HepG2 (cell line): ENCODE measurements at regions not wholly inside any gene's neighbourhood (a gene's known extent, or its start where the extent isn't known, plus 50 kb on each side); places are given as distances from the start of the nearest gene placed in this dataset.

Source experiments
- ATAC-seq: fragments of 200-7000 bp; cut with Tn5 transposase; 3 replicates; pipeline ENCODE4 v1.9.1; 2020; ENCODE audit warnings: mild to moderate bottlenecking, moderate library complexity
- BruUV-seq: library from RNA; stranded (reverse); fragments of 400-500 nt; replicated peaks from 2 replicates; lab custom pipeline; 2021; lab: Mats Ljungman, UMichigan
- CTCF ChIA-PET: fragments of 300-600 bp; formaldehyde crosslinking; extraction: SDS; loops from one replicate; lab custom pipeline; 2021; ENCODE audit warnings: low total read pairs, inconsistent platforms, low intra/inter-chr PET ratio; lab: Yijun Ruan, JAX
- POLR2A ChIA-PET: fragments of 350-600 bp; sonication (Branson Sonifier 250); formaldehyde crosslinking; loops from one replicate; lab custom pipeline; 2020; ENCODE audit warnings: antibody characterized with exemption, inconsistent platforms; lab: Yijun Ruan, JAX
- DNase-seq: peaks from one replicate; pipeline ENCODE4 v3.0.0-alpha.2; 2015; ENCODE audit warnings: low spot score
- FAIRE-seq: peaks from 3 replicates; lab custom pipeline; 2011; peaks lifted over from hg19 to GRCh38; lab: Jason Lieb, UNC
- H2AFZ ChIP-seq: one replicate; pipeline ENCODE4 v1.6.1; 2011; ENCODE audit warnings: low read length, inconsistent platforms
- H3K27ac ChIP-seq: fragments of 300-600 bp; 3 replicates; pipeline ENCODE4 v1.8.0; 2011; ENCODE audit warnings: mixed run types, mild to moderate bottlenecking, mixed read lengths, low read length, inconsistent platforms; ENCODE audit not compliant: insufficient read depth; ENCODE audit errors: extremely low read length
- H3K27me3 ChIP-seq, 2 experiments: fragments of 200-600 bp in 1 of 2; 2 replicates in 1 of 2; 3 replicates in 1 of 2; pipeline versions ENCODE4 v1.6.0 to v1.8.0; 2011; ENCODE audit warnings: low read length in 2 of 2, mild to moderate bottlenecking in 2 of 2, moderate library complexity in 2 of 2, inconsistent platforms in 1 of 2; ENCODE audit not compliant: insufficient read depth in 2 of 2, control insufficient read depth in 1 of 2
- H3K36me3 ChIP-seq, 2 experiments: fragments of 200-600 bp in 1 of 2; replicated peaks in 1 of 2; 2 replicates in 1 of 2; 3 replicates in 1 of 2; pipeline versions ENCODE4 v1.5.1 to v1.8.0; 2011; ENCODE audit warnings: low read length in 2 of 2, inconsistent platforms in 1 of 2; ENCODE audit not compliant: insufficient read depth in 2 of 2, control insufficient read depth in 1 of 2
- H3K4me1 ChIP-seq: 2 replicates; pipeline ENCODE4 v1.5.1; 2012; ENCODE audit warnings: low read length, inconsistent platforms; ENCODE audit not compliant: insufficient read depth
- H3K4me2 ChIP-seq: 2 replicates; pipeline ENCODE4 v1.6.0; 2011; ENCODE audit warnings: low read depth, low read length, inconsistent platforms
- H3K4me3 ChIP-seq, 3 experiments: fragments of 200-600 bp in 1 of 3; sonication (generic), shearing (Covaris generic) in 1 of 3; replicated peaks in 1 of 3; 2 replicates each; pipeline ENCODE4 v1.5.1; 2011 to 2016; ENCODE audit warnings: low read length in 3 of 3, inconsistent platforms in 2 of 3, low read depth in 2 of 3, mild to moderate bottlenecking in 2 of 3, control low read depth in 1 of 3, mixed read lengths in 1 of 3; ENCODE audit not compliant: insufficient read depth in 1 of 3
- H3K79me2 ChIP-seq: one replicate; pipeline ENCODE4 v1.6.1; 2011; ENCODE audit warnings: low read length, inconsistent platforms; ENCODE audit not compliant: insufficient read depth
- H3K9ac ChIP-seq: 2 replicates; pipeline ENCODE4 v1.6.0; 2011; ENCODE audit warnings: mild to moderate bottlenecking, low read depth, low read length, inconsistent platforms; ENCODE audit not compliant: insufficient read depth
- H3K9me3 ChIP-seq: 2 replicates; pipeline ENCODE4 v1.5.1; 2012; ENCODE audit warnings: mild to moderate bottlenecking, low read length
- H4K20me1 ChIP-seq: 2 replicates; pipeline ENCODE4 v1.6.0; 2011; ENCODE audit warnings: inconsistent platforms, mild to moderate bottlenecking, low read length, moderate library complexity; ENCODE audit not compliant: insufficient read depth
- HINFP ChIP-seq: sonication (generic); formaldehyde crosslinking; IDR thresholded peaks from 2 replicates; pipeline ENCODE4 v1.4.0; 2020; ENCODE audit warnings: low read depth, mild to moderate bottlenecking, missing genetic modification reagents
- HNRNPUL1 ChIP-seq: fragments of 200-400 bp; formaldehyde crosslinking; IDR thresholded peaks from 2 replicates; pipeline ENCODE4 v1.6.1; 2017; ENCODE audit warnings: low read depth, mild to moderate bottlenecking, low read length, moderate library complexity
- KLF16 ChIP-seq, 2 experiments: sonication (generic) in 1 of 2; formaldehyde crosslinking in 1 of 2; IDR thresholded peaks; 2 replicates each; pipeline versions ENCODE4 v1.6.1 to v1.8.0; 2016 to 2023; ENCODE audit warnings: missing genetic modification reagents in 2 of 2, missing compliant biosample characterization in 1 of 2
- SIN3A ChIP-seq: IDR thresholded peaks from 2 replicates; pipeline ENCODE4 v1.6.1; 2011; ENCODE audit warnings: low read depth, mild to moderate bottlenecking, control low read depth, low read length, borderline replicate concordance
- ZBTB39 ChIP-seq: sonication (generic); formaldehyde crosslinking; IDR thresholded peaks from 2 replicates; pipeline ENCODE4 v1.5.0; 2020; ENCODE audit warnings: missing genetic modification reagents
- ZFP41 ChIP-seq: sonication (generic); formaldehyde crosslinking; IDR thresholded peaks from 2 replicates; pipeline ENCODE4 v1.4.0; 2020; ENCODE audit warnings: mild to moderate bottlenecking, missing genetic modification reagents, borderline replicate concordance
- ZNF451 ChIP-seq: sonication (generic); formaldehyde crosslinking; IDR thresholded peaks from 2 replicates; pipeline ENCODE4 v1.5.0; 2020; ENCODE audit warnings: mild to moderate bottlenecking, missing genetic modification reagents
- ZNF660 ChIP-seq: sonication (generic); formaldehyde crosslinking; IDR thresholded peaks from 2 replicates; pipeline ENCODE4 v1.5.1; 2020; ENCODE audit warnings: mild to moderate bottlenecking, low read depth, missing genetic modification reagents, borderline replicate concordance
- ZNF704 ChIP-seq: sonication (generic); formaldehyde crosslinking; IDR thresholded peaks from 2 replicates; pipeline ENCODE4 v1.8.1; 2023; ENCODE audit warnings: mild to moderate bottlenecking, inconsistent platforms, moderate library complexity, missing genetic modification reagents, borderline replicate concordance
- WGBS: methylation state at CpG from one replicate; pipeline ENCODE4 v1.1.6; 2017; ENCODE audit warnings: low lambda C conversion rate; 5-methylcytosine and 5-hydroxymethylcytosine counted together
- in situ Hi-C: cut with HindIII; loops from 2 replicates; pipeline ENCODE4 v1.10.0; 2017; ENCODE audit warnings: low pct_unique_long_range_greater_than_20kb; ENCODE audit not compliant: extremely low pct_ligation_motif_present
- intact Hi-C: fragments of 100-400 bp; cut with micrococcal nuclease; formaldehyde crosslinking; loops from one replicate; pipeline ENCODE4 v1.10.0; 2022; ENCODE audit not compliant: unreplicated experiment

- FAIRE-seq (no peak), ATAC-seq (no peak), DNase-seq (no peak)
- ChIA-PET CTCF (no interaction called here), POLR2A (no interaction called here)
- H3K4me2 ChIP-seq: no peak overlapping the region
- TF ChIP-seq HINFP (no peak), ZFP41 (CRISPR knock-in tag) (no peak), HNRNPUL1 (no peak), ZBTB39 (no peak), SIN3A (no peak), KLF16 (CRISPR knock-in tag; IDR thresholded peaks at IDR 0.05) (no peak), ZNF451 (CRISPR knock-in tag) (no peak), ZNF704 (CRISPR knock-in tag) (no peak), ZNF660 (CRISPR knock-in tag) (no peak)
- H3K9ac ChIP-seq: no peak overlapping the region
- BruUV-seq: no TSS peak
- no peaks in the 10 kb centered on the region for H3K36me3 ChIP-seq
- H3K79me2 ChIP-seq: no peaks in the 10 kb centered on the region
- H3K27ac ChIP-seq: no peak overlapping the region
- H2AFZ ChIP-seq: no peak overlapping the region
- H3K4me3 ChIP-seq: no peak overlapping the region
- 1% methylated on average over 5 of the region's 5 CpGs for whole genome bisulfite sequencing
- H3K27me3 ChIP-seq: no peaks in the 10 kb centered on the region
- H3K9me3 ChIP-seq: no peaks in the 10 kb centered on the region
- intact Hi-C loops: no loop called here
- no peaks in the 10 kb centered on the region for H4K20me1 ChIP-seq
- no peaks in the 10 kb centered on the region for H3K4me1 ChIP-seq
- in situ Hi-C loops: no loop called here
Observed at GRCh38 chr10:85491652-85492051, 874.9 kb downstream of the GRID1 start.
